GM21526 (cell line): ENCODE measurements at regions not wholly inside any gene's neighbourhood (a gene's known extent, or its start where the extent isn't known, plus 50 kb on each side); places are given as distances from the start of the nearest gene placed in this dataset.
"Not testable (repeated sequence)": the region's sequence is repeated elsewhere in the genome, so short reads cannot be mapped to it uniquely, and the experiment has no call there.

Experiments
- ATAC-seq: cut with Tn5 transposase; IDR thresholded peaks from one replicate; pipeline ENCODE4 v1.9.1; 2021; ENCODE audit warnings: moderate library complexity; ENCODE audit not compliant: unreplicated experiment, low FRiP score

DNA sequence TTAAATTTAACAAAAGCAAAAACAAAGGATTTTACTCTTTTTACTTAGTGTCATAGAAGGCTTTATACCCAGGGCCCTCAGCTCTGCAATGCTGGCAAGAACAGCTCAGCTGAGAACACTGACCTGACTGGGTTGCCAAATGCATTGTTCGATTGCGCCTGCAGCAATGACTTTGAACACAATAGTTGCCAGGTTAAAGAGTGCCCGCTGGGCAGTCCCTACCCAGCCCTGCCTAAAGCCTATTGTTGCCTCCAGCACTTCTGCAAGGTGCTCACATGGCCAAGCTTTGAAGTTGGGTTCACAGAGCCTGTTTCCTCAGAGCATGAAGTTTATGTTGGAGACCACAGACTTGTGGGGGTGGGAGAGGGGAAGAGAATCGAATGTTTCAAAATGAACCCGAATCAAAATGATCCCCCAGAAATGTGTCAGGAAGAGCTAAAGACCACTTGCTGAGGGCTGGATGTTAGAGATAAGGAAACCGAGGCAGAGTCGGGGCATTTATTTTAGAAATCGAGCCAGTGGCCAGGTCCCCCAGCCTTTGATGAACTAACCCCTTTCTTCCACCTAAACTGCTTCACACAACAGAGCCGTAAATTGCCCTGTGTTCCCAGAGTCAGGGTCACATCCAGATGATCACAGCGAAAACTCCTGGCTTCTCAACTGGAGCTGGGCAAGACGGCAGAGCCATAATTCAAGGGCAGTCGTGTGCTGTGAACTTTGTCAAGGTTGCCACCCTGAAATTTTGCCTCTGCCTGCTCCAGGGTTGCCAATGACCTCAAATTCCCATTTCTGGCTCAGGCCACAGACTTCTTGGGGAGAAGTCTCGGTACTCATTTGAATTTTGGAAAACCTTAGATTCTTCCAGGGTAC is 55.0 kb downstream of the FOXA2 start:
- no peak for ATAC-seq

DNA sequence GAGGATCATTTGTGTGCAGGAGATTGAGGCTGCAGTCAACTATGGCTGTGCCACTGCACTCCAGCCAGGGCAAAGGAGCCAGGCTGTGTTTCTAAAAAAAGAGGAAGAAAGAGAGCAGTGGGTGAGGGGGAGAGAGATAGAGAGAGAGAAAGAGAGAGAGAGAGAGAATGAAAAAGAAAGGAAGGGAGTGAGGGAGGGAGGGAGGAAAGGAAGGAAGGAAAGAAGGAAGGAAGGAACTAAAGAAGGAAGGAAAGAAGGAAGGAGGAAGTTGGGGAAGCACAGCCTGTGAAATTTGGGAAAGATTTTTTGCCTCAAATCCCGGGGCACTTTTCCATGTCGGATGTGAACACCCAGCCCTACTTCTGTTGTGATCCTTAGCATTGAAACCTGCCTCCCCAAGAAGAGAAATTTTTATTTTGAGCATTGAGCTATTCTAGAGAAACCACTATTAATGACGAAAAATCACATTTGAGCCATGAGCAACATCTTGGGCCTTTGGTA is 57.8 kb downstream of the FOXA2 start:
- no peak for ATAC-seq

DNA sequence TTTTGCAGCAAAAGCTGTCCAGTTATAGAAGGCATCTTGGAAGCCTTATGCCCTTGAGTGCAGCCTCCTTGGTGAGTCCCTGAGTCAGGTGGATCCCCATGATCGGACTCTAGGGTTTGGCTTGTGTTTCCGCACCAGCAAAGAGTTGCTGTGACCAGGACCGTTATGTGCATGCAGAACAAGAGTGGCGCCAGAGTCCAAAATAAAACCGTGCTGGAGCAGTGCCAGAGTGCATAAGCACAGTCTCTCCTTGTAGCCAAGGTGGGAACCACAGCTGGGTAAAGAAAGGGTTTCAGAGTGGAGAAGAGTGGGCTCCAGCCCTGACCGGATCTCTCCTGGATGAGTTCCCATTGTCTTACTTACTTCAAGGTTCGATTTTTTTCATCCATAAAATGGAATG is 58.6 kb downstream of the FOXA2 start:
- no peak for ATAC-seq

DNA sequence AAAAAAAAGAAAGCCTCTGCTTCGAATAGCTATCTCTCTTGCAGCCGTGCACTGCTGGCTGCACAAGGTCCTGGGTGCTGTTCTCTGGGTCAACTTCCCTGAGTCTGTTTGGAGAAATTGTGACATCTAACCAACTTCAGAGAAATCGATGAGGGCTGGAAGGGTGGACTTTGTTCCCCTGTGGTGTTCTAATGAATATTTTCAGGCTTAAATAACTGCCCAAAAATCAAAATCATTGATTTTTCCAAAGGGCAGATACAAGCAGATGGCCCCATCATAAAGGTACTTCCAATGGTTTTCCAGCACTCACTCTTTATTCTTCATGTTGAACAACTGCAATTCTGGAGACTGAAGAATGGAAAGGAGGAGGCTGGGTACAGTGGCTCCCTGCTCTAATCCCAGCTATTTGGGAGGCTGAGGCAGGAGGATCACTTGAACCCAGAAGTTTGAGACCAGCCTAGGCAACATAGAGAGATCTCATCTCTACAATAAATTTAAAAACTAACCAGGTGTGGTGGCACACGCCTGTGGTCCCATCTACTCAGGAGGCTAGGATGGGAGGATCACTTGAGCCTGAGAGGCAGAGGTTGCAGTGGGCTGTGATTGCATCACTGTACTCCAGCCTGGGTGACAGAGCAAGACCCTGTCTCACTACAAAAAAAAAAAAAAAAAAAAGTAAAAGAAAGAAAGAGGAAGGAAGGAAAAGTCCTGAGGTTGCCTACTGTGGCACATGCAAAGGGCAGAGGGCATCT is 59.1 kb downstream of the FOXA2 start:
- no peak for ATAC-seq

DNA sequence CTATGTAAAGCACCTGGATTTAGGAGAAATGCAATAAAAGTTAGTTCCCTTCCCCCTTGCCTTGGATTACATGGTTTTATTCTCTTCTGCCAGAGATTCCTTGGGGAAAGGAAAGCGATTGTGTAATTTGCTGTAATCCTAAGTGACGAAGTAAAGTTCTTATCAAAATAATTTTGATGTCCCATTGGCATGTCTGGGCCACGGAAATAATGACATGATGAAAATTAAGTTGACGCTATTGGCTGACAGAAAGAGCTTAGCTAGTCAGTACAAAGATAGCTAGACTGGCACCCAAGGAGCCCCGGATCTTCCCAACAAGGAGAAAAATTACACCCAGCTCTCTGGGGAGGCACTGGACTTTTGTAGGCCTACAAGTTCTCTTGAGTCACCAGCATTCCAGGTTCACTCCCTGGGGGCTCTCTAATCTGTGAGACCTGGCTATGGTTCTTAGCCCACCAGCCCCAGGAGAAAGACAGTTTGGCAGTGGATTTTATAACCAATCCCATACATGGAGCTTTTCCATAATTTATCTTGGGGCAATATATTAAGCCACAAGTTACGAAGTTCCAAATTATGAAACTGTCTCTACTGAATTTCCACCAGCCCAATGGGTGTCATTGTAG is 59.9 kb downstream of the FOXA2 start:
- ATAC-seq = no peak

DNA sequence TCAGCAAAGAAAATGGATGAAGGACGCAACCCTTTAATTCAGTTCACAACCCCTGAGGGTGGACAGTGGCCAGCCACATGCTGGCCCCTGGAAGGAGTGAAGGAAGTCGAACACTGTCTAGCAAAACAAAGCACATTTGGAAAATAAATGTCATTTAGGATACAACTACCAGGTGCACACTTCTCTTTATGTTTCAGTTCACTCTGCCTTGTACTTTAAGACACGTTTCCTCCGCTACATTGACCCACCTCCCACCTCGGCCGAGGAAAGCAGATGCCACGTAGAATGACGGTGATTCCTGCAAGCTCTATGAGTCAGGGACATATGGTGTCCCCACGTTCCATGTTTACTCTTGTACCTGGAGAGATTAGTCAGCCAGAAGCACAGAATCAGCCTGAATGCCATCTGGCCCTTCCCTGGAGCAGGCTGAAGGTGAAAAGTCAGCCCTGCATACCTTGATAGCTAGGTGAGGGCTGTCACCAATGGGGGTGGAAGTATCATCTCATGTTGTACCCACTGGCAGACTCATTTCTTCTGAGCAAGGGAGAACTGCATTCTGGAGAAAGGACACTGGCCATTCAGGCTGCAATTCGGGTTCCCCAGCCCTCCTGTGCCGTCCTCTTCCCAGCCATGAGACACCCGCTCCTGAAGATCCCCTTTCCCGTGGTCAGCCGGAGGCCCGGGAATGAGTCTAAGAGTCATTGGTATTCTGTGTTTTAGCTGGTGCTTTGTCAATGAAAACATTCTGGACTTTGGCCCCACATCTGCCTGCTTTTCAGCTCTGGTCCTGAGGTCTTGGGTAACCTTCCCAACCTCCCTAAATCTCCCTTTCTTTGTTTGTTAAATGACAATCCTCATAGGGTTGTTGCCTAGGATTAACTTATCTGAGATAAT is 60.6 kb downstream of the FOXA2 start:
- ATAC-seq = no peak

DNA sequence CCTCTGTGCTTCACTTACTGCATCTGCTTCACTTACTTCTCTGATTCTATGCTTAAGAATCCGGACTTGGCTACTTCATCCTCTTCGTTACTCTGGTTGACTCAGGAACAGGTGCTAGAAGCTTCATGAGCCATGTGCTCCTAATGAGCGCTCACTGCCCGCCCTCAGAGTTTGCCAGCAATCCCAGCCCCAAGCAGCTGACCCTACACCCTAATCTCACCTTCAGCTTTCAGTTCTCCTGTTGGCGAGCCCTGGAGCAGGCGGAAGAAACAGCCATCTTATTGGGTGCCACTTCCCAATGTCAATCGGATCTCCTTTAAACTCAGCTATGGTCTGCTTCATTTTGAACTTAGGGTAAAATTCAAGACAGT is 61.3 kb downstream of the FOXA2 start:
- ATAC-seq = no peak

DNA sequence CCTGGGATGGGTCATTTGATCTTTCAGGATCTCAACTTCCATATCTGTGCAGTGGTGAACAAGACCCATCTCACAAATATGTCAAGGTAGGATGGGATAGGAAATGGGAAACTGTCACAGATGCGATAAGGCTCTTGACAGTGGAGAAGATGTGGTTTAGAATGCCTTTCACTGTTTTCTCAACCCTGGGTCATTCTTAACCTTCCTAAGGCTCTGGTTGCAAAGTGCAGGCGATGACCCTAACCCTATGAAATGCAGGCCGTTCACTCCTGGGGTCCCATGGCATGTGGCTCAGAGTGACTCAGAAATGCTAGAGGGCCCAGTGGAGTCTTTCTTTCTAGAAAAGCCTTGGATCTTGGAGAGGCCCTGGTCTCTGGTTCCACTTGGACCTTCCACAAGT is 61.7 kb downstream of the FOXA2 start:
- no peak for ATAC-seq

DNA sequence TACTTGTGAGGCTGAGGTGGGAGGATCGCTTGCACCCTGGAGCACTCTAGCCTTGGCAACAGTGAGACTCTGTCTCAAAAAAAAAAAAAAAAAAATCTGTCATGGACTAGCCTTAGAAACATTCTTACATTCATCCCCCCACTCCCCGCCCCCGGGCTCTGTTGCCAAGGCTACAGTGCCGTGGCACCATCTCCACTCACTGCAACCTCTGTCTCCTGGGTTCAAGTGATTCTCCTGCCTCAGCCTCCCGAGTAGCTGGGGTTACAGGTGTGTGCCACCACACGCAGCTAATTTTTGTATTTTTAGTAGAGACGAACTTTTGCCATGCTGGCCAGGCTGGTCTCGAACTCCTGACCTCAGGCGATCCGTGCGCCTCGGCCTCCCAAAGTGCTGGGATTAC is 62.4 kb downstream of the FOXA2 start:
- not testable (repeated sequence) for ATAC-seq

DNA sequence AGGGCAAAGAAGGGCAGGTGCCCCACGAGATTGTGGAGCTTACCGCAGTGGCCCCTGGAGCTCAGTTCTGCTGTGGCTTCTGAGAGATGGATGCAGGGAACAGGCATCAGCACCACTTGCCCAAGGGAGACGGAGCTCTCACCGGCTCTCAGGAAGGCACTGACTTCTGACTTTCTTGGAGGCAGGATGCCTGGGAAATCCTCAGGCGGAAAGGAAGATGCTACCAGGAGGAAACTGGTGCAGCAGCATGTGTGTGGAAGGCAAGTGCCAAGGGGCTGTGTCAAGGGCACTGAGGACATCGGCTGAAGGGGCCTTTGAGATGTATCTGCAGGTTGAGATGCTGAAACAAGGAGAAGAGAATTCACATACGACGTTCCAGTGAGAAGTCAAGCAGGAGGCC is 64.0 kb downstream of the FOXA2 start:
- ATAC-seq = no peak

DNA sequence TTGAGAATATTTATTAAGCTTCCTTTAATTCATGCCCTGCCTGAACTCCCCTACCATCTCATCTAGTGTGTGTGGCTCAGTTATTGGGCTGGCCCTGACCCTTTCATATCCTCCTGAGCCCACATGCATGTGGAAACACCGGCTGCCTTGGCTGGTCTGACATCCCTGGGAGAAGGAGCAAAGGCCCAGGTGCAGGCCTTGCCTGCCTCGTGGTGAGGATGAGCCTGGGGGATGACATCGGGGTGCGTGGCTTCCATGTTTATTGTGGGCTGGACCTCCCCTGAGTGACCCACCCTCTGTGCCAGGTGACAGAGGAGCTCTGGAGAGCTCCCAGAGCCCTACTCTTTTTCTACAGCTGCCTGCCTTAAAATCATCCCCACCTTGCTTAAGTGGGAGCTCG is 69.1 kb downstream of the FOXA2 start:
- ATAC-seq = no peak

DNA sequence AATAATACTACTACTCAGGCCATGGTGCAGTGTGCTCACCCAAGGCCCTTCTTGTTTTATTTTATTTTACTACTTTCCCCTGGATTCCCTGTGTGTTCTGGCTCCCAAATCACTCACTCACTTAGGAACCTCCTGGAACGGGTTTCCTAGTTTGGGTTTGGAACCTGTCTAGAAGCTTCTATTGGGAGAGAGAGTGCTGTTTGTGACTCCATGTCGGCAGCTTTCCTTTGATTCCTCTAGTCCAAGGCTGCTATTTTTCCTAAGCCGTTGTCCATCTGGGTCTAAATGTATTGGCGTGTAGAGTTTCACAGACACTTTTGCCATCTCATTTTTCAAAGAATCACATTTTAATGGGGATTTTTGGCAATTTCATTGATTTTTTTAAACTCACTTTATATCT is 70.8 kb downstream of the FOXA2 start:
- no peak for ATAC-seq

DNA sequence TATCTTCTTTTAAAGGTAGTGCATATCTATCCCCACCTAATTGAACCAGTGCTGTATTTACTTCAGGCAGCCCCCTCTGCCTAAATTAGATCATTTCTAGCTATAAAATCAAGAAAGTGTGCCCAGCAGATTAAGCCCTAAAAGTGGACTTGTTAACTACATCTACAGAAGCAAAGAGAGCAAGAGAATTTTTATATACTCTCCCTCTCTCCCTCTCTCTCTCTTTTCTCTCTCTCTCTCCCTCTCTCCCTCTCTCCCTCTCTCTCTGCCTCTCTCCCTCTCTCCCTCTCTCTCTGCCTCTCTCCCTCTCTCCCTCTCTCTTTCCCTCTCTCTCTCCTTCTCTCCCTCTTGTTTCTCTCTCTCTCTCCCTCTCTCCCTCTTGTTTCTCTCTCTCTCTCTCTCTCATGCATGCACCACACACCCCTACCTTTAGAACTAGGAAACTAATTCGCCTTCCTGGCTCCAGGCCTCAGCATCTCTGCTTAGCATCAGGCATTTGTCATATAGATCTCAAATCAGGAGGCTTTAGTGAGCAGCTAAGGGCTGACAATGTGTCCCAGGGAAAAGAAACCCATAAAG is 71.4 kb downstream of the FOXA2 start:
- ATAC-seq = no peak

DNA sequence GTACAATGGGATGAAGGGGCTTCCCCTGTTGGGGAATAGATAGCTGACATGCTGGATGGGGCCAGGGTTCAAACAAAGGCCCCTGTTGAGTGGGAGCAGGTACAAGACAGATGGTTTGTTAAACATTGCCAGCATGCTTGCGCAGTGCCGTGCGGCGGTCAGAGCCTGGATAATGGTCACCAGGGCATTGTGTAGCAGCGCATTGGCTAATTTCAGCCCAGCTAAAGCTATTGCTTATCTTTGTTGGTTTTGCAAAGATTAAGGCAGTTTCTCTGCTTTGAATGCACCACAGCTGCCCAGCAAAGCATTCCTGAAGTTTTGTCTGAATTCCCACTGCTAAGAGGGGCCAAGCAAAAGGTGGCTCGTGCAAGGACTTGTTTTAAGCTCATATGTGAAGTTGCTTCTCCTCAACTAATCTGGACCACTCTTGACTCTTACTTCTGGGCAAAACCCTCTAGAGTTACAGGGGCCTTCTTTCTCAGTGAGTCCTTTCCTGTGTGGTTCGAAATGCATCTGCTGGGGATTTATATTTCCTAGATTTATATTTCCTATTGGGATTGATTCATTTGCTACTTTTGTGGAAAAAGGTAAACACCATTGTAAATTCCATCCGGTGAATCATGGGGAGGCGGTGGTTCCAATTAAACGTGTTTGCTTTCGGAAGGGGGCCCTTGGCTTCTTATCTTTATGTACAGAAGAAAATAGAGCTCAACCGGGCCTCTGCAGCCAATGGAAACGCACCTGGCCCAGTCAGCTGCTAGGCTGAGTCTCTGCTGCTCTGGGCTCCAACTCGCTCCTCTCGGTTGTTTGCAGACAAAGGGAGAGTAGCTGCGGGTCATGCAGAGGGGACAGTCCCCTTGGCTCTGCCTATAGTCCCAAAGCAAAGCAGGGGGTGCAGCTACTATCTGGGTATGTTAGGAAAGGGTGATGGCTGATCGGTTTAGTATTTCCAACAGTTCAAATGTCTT is 72.1 kb downstream of the FOXA2 start:
- ATAC-seq = no peak

DNA sequence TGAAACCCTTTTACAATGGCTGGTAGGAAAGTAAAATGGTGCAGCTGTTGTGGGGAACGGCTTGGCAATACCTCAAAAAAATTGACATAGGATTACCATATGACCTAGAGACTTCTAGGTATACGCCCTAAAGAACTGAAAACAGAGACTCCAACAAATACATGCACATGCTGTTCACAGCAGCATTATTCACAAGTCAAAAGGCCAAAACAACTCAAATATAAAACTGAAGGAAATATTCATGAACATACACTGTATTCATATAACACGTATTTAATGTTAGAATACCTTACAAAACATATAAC is 74.6 kb downstream of the FOXA2 start:
- ATAC-seq = no peak

DNA sequence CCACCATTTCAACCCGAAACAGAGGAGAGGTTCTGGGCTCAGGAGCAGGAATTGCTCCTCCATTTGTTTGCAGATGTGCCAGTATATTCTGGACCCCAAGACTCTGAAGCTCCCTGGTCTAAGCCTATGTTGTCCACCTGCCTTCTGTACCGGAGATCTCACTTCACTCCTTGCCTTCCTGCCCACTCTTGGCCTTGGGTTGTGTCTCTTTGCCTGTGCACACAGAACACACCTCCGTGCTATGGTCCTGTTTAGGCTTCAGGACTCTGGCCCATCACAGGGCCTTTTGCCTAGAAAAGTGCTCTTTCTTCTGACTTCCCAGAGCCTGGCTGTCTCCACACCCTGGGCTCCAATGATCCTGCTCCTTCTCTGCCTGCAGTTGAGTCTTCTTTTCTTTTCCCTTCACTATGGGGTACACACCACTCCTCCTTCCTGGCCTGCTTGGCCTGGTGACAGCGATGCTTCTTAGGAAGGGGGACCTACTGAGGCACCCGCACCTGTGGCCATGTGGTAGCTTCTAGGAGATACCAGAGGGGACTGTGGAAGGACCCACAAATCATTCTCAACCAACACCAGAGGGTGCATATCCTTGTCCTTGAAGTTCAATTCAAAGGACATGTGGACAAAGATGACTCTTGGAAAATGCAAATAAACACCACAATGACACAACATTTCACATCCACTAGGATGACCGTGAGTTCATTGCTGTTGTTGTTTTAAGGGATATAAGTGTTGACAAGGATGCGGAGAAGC is 75.1 kb downstream of the FOXA2 start:
- ATAC-seq = no peak

DNA sequence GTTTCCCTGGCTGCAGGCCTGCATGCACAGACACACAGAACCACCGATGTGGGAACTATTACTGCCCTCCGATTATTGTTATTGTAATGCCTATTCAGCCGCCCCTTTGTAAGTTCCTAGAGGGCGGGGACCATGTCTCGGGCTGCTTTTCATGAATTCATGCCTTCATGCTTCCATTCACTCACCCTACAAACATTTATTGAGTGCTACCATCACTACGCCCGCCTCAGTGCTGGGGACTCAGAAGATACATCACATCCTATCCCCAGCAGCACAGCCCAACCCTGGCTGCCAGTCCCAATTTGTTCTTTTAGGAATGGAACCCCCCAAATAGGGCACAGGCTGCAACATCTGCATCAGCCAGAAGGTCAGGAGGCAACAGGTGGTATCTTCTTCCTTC is 75.9 kb downstream of the FOXA2 start:
- no peak for ATAC-seq

DNA sequence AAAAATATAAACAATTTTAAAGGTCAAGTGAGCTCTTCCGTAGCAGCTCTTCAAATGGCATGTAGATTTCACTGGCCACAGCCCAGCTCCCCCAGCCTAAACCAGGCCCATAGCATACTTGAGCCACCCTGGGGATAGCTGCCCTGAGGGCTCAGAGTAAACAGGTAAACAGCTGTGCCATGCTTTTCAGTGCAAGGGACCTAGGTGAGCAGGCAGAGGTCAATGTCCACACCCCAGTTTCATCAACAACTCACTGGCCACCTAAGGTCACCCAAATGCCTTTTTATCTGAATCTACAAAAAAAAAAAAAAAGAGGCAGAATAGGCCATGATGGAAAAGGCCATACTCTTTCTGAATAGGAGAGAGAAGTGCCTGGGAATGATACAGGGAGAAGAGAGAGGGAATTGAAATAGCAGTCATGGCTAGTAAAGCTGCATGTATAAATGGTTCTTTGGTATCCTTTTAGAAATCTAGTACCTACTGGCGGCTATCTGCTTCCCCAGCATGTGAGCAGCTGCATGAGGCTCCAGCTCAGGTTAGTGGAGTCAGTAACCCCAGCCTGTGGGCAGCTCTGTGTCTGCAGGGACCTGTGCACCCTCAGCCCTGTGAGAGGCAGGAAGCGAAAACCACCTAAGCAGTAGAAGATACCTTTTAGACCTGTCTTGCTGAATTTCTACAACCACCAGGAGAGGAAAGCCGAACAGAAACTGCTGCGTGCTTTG is 77.0 kb downstream of the FOXA2 start:
- no peak for ATAC-seq
